Liver (tissue), 8 donors: ENCODE measurements at regions not wholly inside any gene's neighbourhood (a gene's known extent, or its start where the extent isn't known, plus 50 kb on each side); places are given as distances from the start of the nearest gene placed in this dataset.

ENCODE experiments used
- DNase-seq: peaks from one replicate; pipeline ENCODE4 v3.0.0-alpha.2; 2017; ENCODE audit warnings: low spot score
- H3K27ac ChIP-seq, 2 donors: one replicate each; pipeline ENCODE4 v1.7.0; 2013; ENCODE audit warnings: inconsistent platforms in 2 of 2, low read length in 2 of 2, control low read depth in 1 of 2, low read depth in 1 of 2, mild to moderate bottlenecking in 1 of 2
- H3K27me3 ChIP-seq, 4 donors: one replicate each; pipeline versions ENCODE4 v1.6.1 to v1.7.0; 2013; ENCODE audit warnings: low read length in 3 of 4, inconsistent platforms in 1 of 4, mild to moderate bottlenecking in 1 of 4, moderate library complexity in 1 of 4; ENCODE audit not compliant: control insufficient read depth in 4 of 4, insufficient read depth in 4 of 4
- H3K36me3 ChIP-seq, 4 donors: one replicate each; pipeline versions ENCODE4 v1.6.1 to v1.7.0; 2013; ENCODE audit warnings: low read length in 3 of 4, mild to moderate bottlenecking in 3 of 4, low read depth in 1 of 4, moderate library complexity in 1 of 4; ENCODE audit not compliant: control insufficient read depth in 4 of 4, insufficient read depth in 3 of 4
- H3K4me1 ChIP-seq, 4 donors: one replicate each; pipeline versions ENCODE4 v1.6.1 to v1.7.0; 2013; ENCODE audit warnings: low read length in 3 of 4, mild to moderate bottlenecking in 3 of 4, moderate library complexity in 1 of 4; ENCODE audit not compliant: control insufficient read depth in 4 of 4, insufficient read depth in 4 of 4
- H3K4me3 ChIP-seq, 3 donors: one replicate each; pipeline versions ENCODE4 v1.6.1 to v1.7.0; 2013; ENCODE audit warnings: low read length in 3 of 3, control low read depth in 1 of 3, low read depth in 1 of 3, mild to moderate bottlenecking in 1 of 3
- H3K9ac ChIP-seq, 2 donors: one replicate each; pipeline ENCODE4 v1.7.0; 2013; ENCODE audit warnings: low read length in 2 of 2, mild to moderate bottlenecking in 2 of 2, moderate library complexity in 2 of 2, control low read depth in 1 of 2, low read depth in 1 of 2
- H3K9me3 ChIP-seq, 4 donors: one replicate each; pipeline versions ENCODE4 v1.6.1 to v1.7.0; 2013; ENCODE audit warnings: low read length in 3 of 4; ENCODE audit not compliant: control insufficient read depth in 4 of 4
- ATF3 ChIP-seq: IDR thresholded peaks from 2 replicates; pipeline ENCODE4 v1.6.1; 2016; ENCODE audit warnings: antibody characterized with exemption
- CTCF ChIP-seq: fragments of 150-350 bp; IDR thresholded peaks from 2 replicates; pipeline ENCODE4 v1.5.1; 2017; ENCODE audit warnings: improper control_type of control experiment, low read depth, low read length; ENCODE audit not compliant: missing input control
- EGR1 ChIP-seq, 2 donors: IDR thresholded peaks; 2 replicates each; pipeline ENCODE4 v1.6.1; 2016 to 2018; ENCODE audit warnings: antibody characterized with exemption in 2 of 2, low read depth in 2 of 2
- FOXA1 ChIP-seq: IDR thresholded peaks from 2 replicates; pipeline ENCODE4 v1.6.1; 2016; ENCODE audit warnings: antibody characterized with exemption
- FOXA2 ChIP-seq: IDR thresholded peaks from 2 replicates; pipeline ENCODE4 v1.6.1; 2016; ENCODE audit warnings: antibody characterized with exemption
- GABPA ChIP-seq, 2 donors: IDR thresholded peaks in 1 of 2; conservative IDR thresholded peaks in 1 of 2; 2 replicates each; pipeline ENCODE4 v1.6.1; 2016; ENCODE audit warnings: antibody characterized with exemption in 2 of 2, mild to moderate bottlenecking in 1 of 2, moderate library complexity in 1 of 2
- HNF4A ChIP-seq, 2 donors: conservative IDR thresholded peaks; 2 replicates each; pipeline ENCODE4 v1.6.1; 2016; ENCODE audit warnings: antibody characterized with exemption in 2 of 2, mild to moderate bottlenecking in 2 of 2
- HNF4G ChIP-seq: IDR thresholded peaks from 2 replicates; pipeline ENCODE4 v1.6.1; 2016; ENCODE audit warnings: antibody characterized with exemption
- JUND ChIP-seq, 2 donors: IDR thresholded peaks; 2 replicates each; pipeline ENCODE4 v1.6.1; 2016; ENCODE audit warnings: antibody characterized with exemption in 2 of 2
- NR2F2 ChIP-seq: IDR thresholded peaks from 2 replicates; pipeline ENCODE4 v1.6.1; 2016; ENCODE audit warnings: antibody characterized with exemption
- RAD21 ChIP-seq, 2 donors: IDR thresholded peaks; 2 replicates each; pipeline ENCODE4 v1.6.1; 2016; ENCODE audit warnings: antibody characterized with exemption in 2 of 2, mild to moderate bottlenecking in 2 of 2
- RXRA ChIP-seq, 2 donors: IDR thresholded peaks; 2 replicates each; pipeline ENCODE4 v1.6.1; 2017 to 2018; ENCODE audit warnings: antibody characterized with exemption in 2 of 2, mild to moderate bottlenecking in 1 of 2
- SP1 ChIP-seq: IDR thresholded peaks from 2 replicates; pipeline ENCODE4 v1.6.1; 2018; ENCODE audit warnings: antibody characterized with exemption, mild to moderate bottlenecking
- TAF1 ChIP-seq: conservative IDR thresholded peaks from 2 replicates; pipeline ENCODE4 v1.6.1; 2016; ENCODE audit warnings: antibody characterized with exemption, mild to moderate bottlenecking
- YY1 ChIP-seq: IDR thresholded peaks from 2 replicates; pipeline ENCODE4 v1.6.1; 2016; ENCODE audit warnings: antibody characterized with exemption, mild to moderate bottlenecking
- WGBS: extraction: QIAGEN DNeasy Blood & Tissue Kit; methylation state at CpG from one replicate; pipeline ENCODE4 v1.1.7; 2013; 5-methylcytosine and 5-hydroxymethylcytosine counted together
- TF ChIP-seq, protein P1 (sequence below): IDR thresholded peaks from 2 replicates; pipeline ENCODE4 v1.6.1; 2016; ENCODE audit warnings: antibody characterized with exemption, mild to moderate bottlenecking
- TF ChIP-seq, protein P2 (sequence below): IDR thresholded peaks from 2 replicates; pipeline ENCODE4 v1.6.1; 2016; ENCODE audit warnings: antibody characterized with exemption
- TF ChIP-seq, protein P3 (sequence below): IDR thresholded peaks from 2 replicates; pipeline ENCODE4 v1.6.1; 2016; ENCODE audit warnings: antibody characterized with exemption
- donor health status: healthy.
- donor health status: healthy.
- donor health status: healthy.
- donor health status: healthy.
- donor health status: healthy.

GRCh38 chr10:53664282-53665019 is 891.9 kb upstream of the MBL2 start:
- no peak overlapping the region for H3K27ac ChIP-seq
- 41% methylated on average over 5 of the region's 5 CpGs for WGBS
- TF ChIP-seq SP1 (no peak), ATF3 (no peak), FOXA2 (no peak), FOXA1 (no peak), NR2F2 (no peak), EGR1 (IDR thresholded peaks at IDR 0.05; ENCODE audit: low read depth in 2 of 2) (no peak), JUND (IDR thresholded peaks at IDR 0.05) (no peak), HNF4A (conservative IDR thresholded peaks at IDR 0.05) (no peak), HNF4G (no peak)
- TF ChIP-seq, protein P1, sequence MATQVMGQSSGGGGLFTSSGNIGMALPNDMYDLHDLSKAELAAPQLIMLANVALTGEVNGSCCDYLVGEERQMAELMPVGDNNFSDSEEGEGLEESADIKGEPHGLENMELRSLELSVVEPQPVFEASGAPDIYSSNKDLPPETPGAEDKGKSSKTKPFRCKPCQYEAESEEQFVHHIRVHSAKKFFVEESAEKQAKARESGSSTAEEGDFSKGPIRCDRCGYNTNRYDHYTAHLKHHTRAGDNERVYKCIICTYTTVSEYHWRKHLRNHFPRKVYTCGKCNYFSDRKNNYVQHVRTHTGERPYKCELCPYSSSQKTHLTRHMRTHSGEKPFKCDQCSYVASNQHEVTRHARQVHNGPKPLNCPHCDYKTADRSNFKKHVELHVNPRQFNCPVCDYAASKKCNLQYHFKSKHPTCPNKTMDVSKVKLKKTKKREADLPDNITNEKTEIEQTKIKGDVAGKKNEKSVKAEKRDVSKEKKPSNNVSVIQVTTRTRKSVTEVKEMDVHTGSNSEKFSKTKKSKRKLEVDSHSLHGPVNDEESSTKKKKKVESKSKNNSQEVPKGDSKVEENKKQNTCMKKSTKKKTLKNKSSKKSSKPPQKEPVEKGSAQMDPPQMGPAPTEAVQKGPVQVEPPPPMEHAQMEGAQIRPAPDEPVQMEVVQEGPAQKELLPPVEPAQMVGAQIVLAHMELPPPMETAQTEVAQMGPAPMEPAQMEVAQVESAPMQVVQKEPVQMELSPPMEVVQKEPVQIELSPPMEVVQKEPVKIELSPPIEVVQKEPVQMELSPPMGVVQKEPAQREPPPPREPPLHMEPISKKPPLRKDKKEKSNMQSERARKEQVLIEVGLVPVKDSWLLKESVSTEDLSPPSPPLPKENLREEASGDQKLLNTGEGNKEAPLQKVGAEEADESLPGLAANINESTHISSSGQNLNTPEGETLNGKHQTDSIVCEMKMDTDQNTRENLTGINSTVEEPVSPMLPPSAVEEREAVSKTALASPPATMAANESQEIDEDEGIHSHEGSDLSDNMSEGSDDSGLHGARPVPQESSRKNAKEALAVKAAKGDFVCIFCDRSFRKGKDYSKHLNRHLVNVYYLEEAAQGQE = no peak
- TF ChIP-seq, protein P2, sequence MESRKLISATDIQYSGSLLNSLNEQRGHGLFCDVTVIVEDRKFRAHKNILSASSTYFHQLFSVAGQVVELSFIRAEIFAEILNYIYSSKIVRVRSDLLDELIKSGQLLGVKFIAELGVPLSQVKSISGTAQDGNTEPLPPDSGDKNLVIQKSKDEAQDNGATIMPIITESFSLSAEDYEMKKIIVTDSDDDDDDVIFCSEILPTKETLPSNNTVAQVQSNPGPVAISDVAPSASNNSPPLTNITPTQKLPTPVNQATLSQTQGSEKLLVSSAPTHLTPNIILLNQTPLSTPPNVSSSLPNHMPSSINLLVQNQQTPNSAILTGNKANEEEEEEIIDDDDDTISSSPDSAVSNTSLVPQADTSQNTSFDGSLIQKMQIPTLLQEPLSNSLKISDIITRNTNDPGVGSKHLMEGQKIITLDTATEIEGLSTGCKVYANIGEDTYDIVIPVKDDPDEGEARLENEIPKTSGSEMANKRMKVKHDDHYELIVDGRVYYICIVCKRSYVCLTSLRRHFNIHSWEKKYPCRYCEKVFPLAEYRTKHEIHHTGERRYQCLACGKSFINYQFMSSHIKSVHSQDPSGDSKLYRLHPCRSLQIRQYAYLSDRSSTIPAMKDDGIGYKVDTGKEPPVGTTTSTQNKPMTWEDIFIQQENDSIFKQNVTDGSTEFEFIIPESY = no peak
- no peak overlapping the region for H3K4me3 ChIP-seq
- no peaks in the 10 kb centered on the region for H3K36me3 ChIP-seq
- no peak overlapping the region for H3K9ac ChIP-seq
- peaks cover 0 to 5% (median 4%) of the 10 kb centered on the region in 4 donors for H3K9me3 ChIP-seq
- DNase-seq = no peak
- H3K4me1 ChIP-seq = no peaks in the 10 kb centered on the region
- H3K27me3 ChIP-seq = peaks cover 0 to 2% (median under 1%) of the 10 kb centered on the region in 4 donors

GRCh38 chr10:53650794-53651193 is 878.2 kb upstream of the MBL2 start:
- 93% methylated on average over 6 of the region's 6 CpGs for WGBS
- Histone ChIP-seq H3K27me3 (no peaks in the 10 kb centered on the region), H3K9ac (no peak overlapping the region), H3K9me3 (no peaks in the 10 kb centered on the region), H3K4me1 (no peaks in the 10 kb centered on the region), H3K36me3 (no peaks in the 10 kb centered on the region), H3K4me3 (no peak overlapping the region), H3K27ac (no peak overlapping the region)
- DNase-seq = no peak
- TF ChIP-seq RAD21 (IDR thresholded peaks at IDR 0.05) = no peak
- TF ChIP-seq TAF1 = no peak
- TF ChIP-seq FOXA1 = no peak
- TF ChIP-seq SP1 = no peak
- TF ChIP-seq, protein P3, sequence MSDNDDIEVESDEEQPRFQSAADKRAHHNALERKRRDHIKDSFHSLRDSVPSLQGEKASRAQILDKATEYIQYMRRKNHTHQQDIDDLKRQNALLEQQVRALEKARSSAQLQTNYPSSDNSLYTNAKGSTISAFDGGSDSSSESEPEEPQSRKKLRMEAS = no peak
- TF ChIP-seq HNF4G = no peak
- TF ChIP-seq ATF3 = no peak
- TF ChIP-seq HNF4A (conservative IDR thresholded peaks at IDR 0.05) = no peak
- no peak for TF ChIP-seq YY1
- no peak for TF ChIP-seq CTCF
- TF ChIP-seq FOXA2 = no peak
- TF ChIP-seq RXRA (IDR thresholded peaks at IDR 0.05) = no peak
- no peak for TF ChIP-seq JUND (IDR thresholded peaks at IDR 0.05)
- TF ChIP-seq, protein P1 = no peak
- TF ChIP-seq EGR1 (IDR thresholded peaks at IDR 0.05; ENCODE audit: low read depth in 2 of 2) = no peak
- TF ChIP-seq NR2F2 = no peak
- TF ChIP-seq GABPA (IDR thresholded peaks at IDR 0.05 in 1 of 2, conservative IDR thresholded peaks at IDR 0.05 in 1 of 2) = no peak
